Renal cortical epithelial cell (primary cell): ENCODE measurements at regions not wholly inside any gene's neighbourhood (a gene's known extent, or its start where the extent isn't known, plus 50 kb on each side); places are given as distances from the start of the nearest gene placed in this dataset.
"Not testable (repeated sequence)": the region's sequence is repeated elsewhere in the genome, so short reads cannot be mapped to it uniquely, and the experiment has no call there.

Source experiments
- DNase-seq: peaks from one replicate; pipeline ENCODE4 v3.0.0-alpha.2; 2011; ENCODE audit warnings: low read depth

DNA sequence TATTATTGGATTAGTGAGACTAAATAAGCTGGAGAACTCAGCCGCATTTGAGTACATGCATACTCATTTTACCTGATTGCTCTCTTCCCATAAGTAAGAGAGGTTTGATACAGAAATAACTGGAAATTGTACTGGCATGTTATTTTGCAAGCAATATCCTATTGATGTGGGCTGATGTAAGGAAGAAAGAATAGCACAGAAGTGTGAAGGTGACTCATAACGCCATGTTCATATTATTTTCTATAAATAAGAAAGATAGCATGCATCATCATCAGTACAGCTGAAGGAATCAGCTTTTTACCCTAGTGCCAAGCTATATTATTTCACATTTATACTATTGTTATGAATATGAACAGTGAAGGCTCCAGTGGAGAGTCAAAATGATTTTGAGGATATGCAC, 138.3 kb upstream of the FAM47A start:
- DNase-seq: no peak

DNA sequence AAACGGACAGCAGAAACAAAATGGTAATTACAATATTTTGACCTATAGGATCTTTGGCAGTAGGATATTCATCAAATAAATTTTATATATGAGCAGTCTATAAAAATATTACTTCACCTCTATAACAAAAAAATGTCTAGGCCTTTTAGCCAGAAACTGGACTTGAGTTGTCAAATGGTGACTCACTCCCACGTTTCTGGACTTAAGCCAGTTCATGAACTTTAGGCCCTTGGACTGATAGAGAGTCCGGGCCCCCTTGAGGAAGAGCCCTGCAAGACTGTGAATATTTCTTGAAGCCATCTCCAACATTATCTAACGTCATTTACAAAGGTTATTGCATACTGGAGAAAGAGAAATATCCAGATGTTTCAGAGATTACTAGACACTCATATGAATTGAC, 106.8 kb upstream of the FAM47A start:
- no peak for DNase-seq

DNA sequence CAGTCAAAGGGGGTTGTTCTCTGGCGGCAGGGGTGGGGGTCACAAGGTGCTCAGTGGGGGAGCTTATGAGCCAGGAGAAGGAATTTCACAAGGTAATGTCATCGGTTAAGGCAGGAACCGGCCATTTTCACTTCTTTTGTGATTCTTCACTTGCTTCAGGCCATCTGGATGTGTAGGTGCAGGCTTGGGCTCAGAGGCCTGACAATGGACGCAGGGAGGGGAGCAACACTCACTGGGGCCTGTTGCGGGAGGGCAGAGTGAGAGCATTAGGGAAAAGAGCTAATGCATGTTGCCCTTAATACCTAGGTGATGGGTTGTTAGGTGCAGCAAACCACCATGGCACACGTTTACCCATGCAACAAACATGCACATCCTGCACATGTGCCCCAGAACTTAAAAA, 98.0 kb upstream of the FAM47A start:
- not testable (repeated sequence) for DNase-seq

DNA sequence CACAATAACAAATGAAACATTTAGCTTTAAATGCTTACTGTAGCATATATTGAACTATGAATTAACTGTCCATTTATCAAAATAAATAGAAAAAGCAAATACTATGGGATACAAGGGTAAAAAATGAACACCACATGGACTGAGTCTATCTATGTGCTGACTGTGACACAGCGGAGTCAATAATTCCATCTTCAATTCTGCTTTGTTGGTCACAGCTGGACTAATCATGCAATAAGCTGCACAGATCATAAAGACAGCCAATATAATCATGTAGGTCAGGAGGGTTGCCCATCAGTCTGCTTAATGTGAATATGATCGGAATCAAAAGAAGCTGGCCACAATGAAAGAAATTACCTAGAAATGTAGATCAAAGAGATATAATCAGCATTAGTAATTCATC, 95.7 kb upstream of the FAM47A start:
- no peak for DNase-seq

DNA sequence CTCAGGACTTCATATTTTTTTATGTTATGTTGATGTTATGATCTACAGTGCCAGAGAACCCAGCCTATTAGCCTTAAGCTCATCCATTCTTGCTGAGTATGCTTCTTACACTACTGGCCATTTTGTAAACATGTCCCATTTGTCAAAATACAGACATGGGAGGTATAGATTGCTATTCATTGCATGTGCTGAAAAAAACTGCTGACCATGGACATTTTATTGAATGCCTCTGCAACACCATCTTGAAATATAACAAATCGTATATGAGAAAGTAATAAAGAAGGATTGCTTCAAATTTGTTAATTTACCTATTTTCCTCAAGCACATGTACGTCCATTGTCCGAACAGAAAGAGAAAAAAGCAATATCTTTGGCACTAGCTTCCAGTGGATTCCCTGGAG, 91.5 kb upstream of the FAM47A start:
- no peak for DNase-seq

DNA sequence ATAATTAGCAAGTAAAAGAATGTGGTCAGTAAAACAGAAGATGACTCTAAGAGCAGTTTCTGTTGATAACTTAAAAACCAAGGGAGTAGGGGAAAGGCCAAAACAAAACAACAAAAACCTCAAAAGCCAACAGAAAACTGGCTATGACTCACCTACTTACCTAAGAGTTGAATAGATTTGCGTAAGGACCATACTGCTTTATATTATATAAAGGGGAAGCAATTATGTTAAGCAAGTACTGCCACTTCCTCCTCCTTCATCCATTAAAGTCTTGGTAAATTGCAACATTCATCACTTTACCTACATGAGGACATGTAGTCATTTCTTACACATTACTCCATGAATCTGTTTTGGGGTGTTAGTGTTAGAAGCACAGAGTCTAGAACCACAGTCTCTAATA, 85.9 kb upstream of the FAM47A start:
- DNase-seq: no peak

DNA sequence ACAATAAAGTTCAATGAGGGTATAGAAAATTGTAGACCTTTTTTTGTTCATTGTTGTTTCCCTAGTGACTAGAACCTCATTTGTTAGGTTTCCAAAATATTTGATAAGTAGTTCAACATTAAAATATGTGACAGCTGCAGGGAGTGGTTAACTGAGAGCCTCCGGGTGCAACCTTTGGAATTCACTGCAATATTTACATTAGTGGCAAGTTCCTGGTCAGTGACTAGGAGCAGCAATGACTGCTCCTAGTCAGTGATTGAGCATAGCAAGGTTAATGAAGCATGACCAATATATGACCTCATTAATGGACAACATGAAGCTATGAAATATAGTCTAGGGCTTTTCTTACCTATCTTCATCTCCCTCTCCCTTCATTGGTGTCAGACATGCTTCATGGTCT, 65.8 kb upstream of the FAM47A start:
- peak; percentile 59 for DNase-seq
